HCT116 (cell line): ENCODE measurements at regions not wholly inside any gene's neighbourhood (a gene's known extent, or its start where the extent isn't known, plus 50 kb on each side); places are given as distances from the start of the nearest gene placed in this dataset.

Source experiments
- ATAC-seq: fragments of 200-7000 bp; cut with Tn5 transposase; 2 replicates; pipeline ENCODE4 v1.9.1; 2020; ENCODE audit warnings: mild to moderate bottlenecking, moderate library complexity
- BruUV-seq: library from RNA; stranded (reverse); fragments of 400-500 nt; replicated peaks from 2 replicates; lab custom pipeline; 2021; lab: Mats Ljungman, UMichigan
- CTCF ChIA-PET: fragments of 300-600 bp; sonication (Branson Sonifier 250); formaldehyde crosslinking; loops from one replicate; lab custom pipeline; 2021; ENCODE audit warnings: antibody characterized with exemption; lab: Charles Lee
- POLR2A ChIA-PET: fragments of 300-600, 350-600 bp; sonication (Branson Sonifier 250); formaldehyde crosslinking; loops from one replicate; lab custom pipeline; 2021; ENCODE audit warnings: antibody characterized with exemption; lab: Charles Lee
- RAD21 ChIA-PET, 2 experiments: fragments of 300-600 bp; sonication (Branson Sonifier 250); formaldehyde crosslinking; loops; one replicate each; lab custom pipeline; 2023; ENCODE audit warnings: low total read pairs in 2 of 2; ENCODE audit not compliant: uncharacterized antibody in 2 of 2, unreplicated experiment in 2 of 2, low non-redundant PET in 1 of 2; lab: Charles Lee
- DNase-seq: peaks from one replicate; pipeline ENCODE4 v3.0.0-alpha.2; 2010; ENCODE audit warnings: low read depth, low spot score
- H2AFZ ChIP-seq: fragments of 200-600 bp; shearing (Covaris generic), sonication (generic); 2 replicates; pipeline ENCODE4 v1.6.1; 2017; ENCODE audit warnings: low read depth, mixed run types, mixed read lengths, antibody characterized with exemption, low read length; ENCODE audit not compliant: poor library complexity, severe bottlenecking
- H3K27ac ChIP-seq: 2 replicates; pipeline ENCODE4 v1.5.1; 2012; ENCODE audit warnings: low read depth, low read length
- H3K27me3 ChIP-seq: fragments of 200-600 bp; sonication (generic); 2 replicates; pipeline ENCODE4 v1.6.1; 2016; ENCODE audit warnings: mixed run types, low read length, mixed read lengths; ENCODE audit not compliant: insufficient read depth
- H3K36me3 ChIP-seq, 2 experiments: fragments of 200-500 bp in 1 of 2; fragments of 200-600 bp in 1 of 2; sonication (Bioruptor generic) in 1 of 2; sonication (generic) in 1 of 2; 2 replicates each; pipeline versions ENCODE4 v1.5.1 to v1.6.1; 2014 to 2016; ENCODE audit warnings: low read length in 2 of 2, inconsistent platforms in 1 of 2, mixed read lengths in 1 of 2, mixed run types in 1 of 2; ENCODE audit not compliant: insufficient read depth in 2 of 2, control insufficient read depth in 1 of 2
- H3K4me1 ChIP-seq, 2 experiments: fragments of 200-600 bp in 1 of 2; sonication (generic) in 1 of 2; 2 replicates each; pipeline versions ENCODE4 v1.5.1 to v1.6.1; 2012 to 2017; ENCODE audit warnings: low read length in 2 of 2, inconsistent platforms in 1 of 2, mild to moderate bottlenecking in 1 of 2, mixed read lengths in 1 of 2, mixed run types in 1 of 2, moderate library complexity in 1 of 2; ENCODE audit not compliant: insufficient read depth in 2 of 2, control insufficient read depth in 1 of 2
- H3K4me2 ChIP-seq: fragments of 200-600 bp; sonication (generic); 2 replicates; pipeline ENCODE4 v1.6.1; 2017; ENCODE audit warnings: mixed run types, low read length, mixed read lengths
- H3K4me3 ChIP-seq, 2 experiments: fragments of 200-600 bp in 1 of 2; sonication (generic) in 1 of 2; replicated peaks in 1 of 2; 2 replicates each; pipeline ENCODE4 v1.5.1; 2011 to 2016; ENCODE audit warnings: low read length in 2 of 2, control low read depth in 1 of 2, low read depth in 1 of 2, mild to moderate bottlenecking in 1 of 2, mixed read lengths in 1 of 2, mixed run types in 1 of 2
- H3K79me2 ChIP-seq: fragments of 200-600 bp; sonication (generic); 2 replicates; pipeline ENCODE4 v1.6.1; 2017; ENCODE audit warnings: mild to moderate bottlenecking, mixed run types, low read length, moderate library complexity, mixed read lengths; ENCODE audit not compliant: insufficient read depth
- H3K9ac ChIP-seq: fragments of 200-600 bp; sonication (generic); 2 replicates; pipeline ENCODE4 v1.6.1; 2016; ENCODE audit warnings: low read length, mixed read lengths
- H3K9me2 ChIP-seq: fragments of 200-600 bp; sonication (generic), shearing (Covaris generic); 2 replicates; pipeline ENCODE4 v1.6.1; 2017; ENCODE audit warnings: mixed run types, mild to moderate bottlenecking, moderate library complexity; ENCODE audit not compliant: insufficient read depth
- H3K9me3 ChIP-seq, 2 experiments: fragments of 200-500 bp in 1 of 2; fragments of 200-600 bp in 1 of 2; sonication (Bioruptor generic) in 1 of 2; sonication (generic) in 1 of 2; 2 replicates each; pipeline ENCODE4 v1.6.1; 2014 to 2017; ENCODE audit warnings: low read length in 2 of 2, mixed read lengths in 2 of 2, inconsistent platforms in 1 of 2, low read depth in 1 of 2, mild to moderate bottlenecking in 1 of 2, mixed run types in 1 of 2, moderate library complexity in 1 of 2; ENCODE audit not compliant: control insufficient read depth in 1 of 2, insufficient read depth in 1 of 2
- H4K20me1 ChIP-seq: fragments of 200-600 bp; sonication (generic), shearing (Covaris generic); 2 replicates; pipeline ENCODE4 v1.6.1; 2017; ENCODE audit warnings: mixed run types, mild to moderate bottlenecking, moderate library complexity; ENCODE audit not compliant: insufficient read depth
- CBX3 ChIP-seq: IDR thresholded peaks from 2 replicates; pipeline ENCODE4 v1.6.1; 2012; ENCODE audit warnings: low read depth
- CEBPB ChIP-seq: IDR thresholded peaks from 2 replicates; pipeline ENCODE4 v1.6.1; 2012; ENCODE audit warnings: low read depth
- EZH2 ChIP-seq: fragments of 200-600 bp; sonication (generic); IDR thresholded peaks from 2 replicates; pipeline ENCODE4 v1.6.1; 2017; ENCODE audit warnings: antibody characterized with exemption, mixed run types
- JUND ChIP-seq: IDR thresholded peaks from 2 replicates; pipeline ENCODE4 v1.6.1; 2012
- POLR2AphosphoS5 ChIP-seq: IDR thresholded peaks from 2 replicates; pipeline ENCODE4 v1.6.1; 2011; ENCODE audit warnings: mild to moderate bottlenecking, low read depth, low read length, moderate library complexity
- RAD21 ChIP-seq: IDR thresholded peaks from 2 replicates; pipeline ENCODE4 v1.6.1; 2012; ENCODE audit warnings: low read depth, mild to moderate bottlenecking
- REST ChIP-seq: IDR thresholded peaks from 2 replicates; pipeline ENCODE4 v1.6.1; 2012; ENCODE audit warnings: low read depth
- SIN3A ChIP-seq: IDR thresholded peaks from 2 replicates; pipeline ENCODE4 v1.6.1; 2012; ENCODE audit warnings: low read depth
- SRF ChIP-seq: IDR thresholded peaks from 2 replicates; pipeline ENCODE4 v1.6.1; 2012; ENCODE audit warnings: low read depth
- ZFX ChIP-seq: fragments of 450-650 bp; IDR thresholded peaks from 2 replicates; pipeline ENCODE4 v1.6.1; 2017
- intact Hi-C: fragments of 100-400 bp; cut with micrococcal nuclease; formaldehyde crosslinking; loops from 2 replicates; pipeline ENCODE4 v1.10.0; 2022
- TF ChIP-seq, protein P1 (sequence below), 3 experiments: fragments of 200-600 bp in 1 of 3; sonication (generic) in 1 of 3; IDR thresholded peaks in 2 of 3; conservative IDR thresholded peaks in 1 of 3; 2 replicates each; pipeline ENCODE4 v1.5.1; 2012 to 2017; ENCODE audit warnings: low read depth in 2 of 3, low read length in 2 of 3, antibody characterized with exemption in 1 of 3, borderline replicate concordance in 1 of 3, control low read depth in 1 of 3, mild to moderate bottlenecking in 1 of 3, mixed read lengths in 1 of 3, mixed run types in 1 of 3, moderate library complexity in 1 of 3; ENCODE audit not compliant: insufficient read depth in 1 of 3
- TF ChIP-seq, protein P2 (sequence below): IDR thresholded peaks from 2 replicates; pipeline ENCODE4 v1.6.1; 2011; ENCODE audit warnings: mild to moderate bottlenecking, low read length, moderate library complexity; ENCODE audit not compliant: insufficient replicate concordance; ENCODE audit errors: extremely low read depth

DNA sequence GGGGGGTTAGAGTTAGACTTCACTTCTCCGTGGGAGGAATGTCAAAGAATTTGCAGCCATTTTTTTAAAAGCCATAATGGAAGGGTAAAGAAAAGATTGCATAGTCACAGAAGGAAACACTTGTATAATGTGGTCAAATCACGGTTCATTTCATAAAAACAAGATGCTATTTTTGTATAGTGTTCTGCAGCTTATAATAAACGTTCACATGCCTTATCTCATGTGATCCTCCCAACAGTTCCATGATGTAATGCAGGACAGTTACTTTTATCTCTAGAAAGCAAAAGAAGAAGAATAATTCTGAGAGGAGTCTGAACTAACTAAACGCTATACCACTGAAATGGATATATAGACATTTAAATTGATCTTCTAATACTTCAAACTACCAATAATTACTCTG lies 71.3 kb upstream of the CAMK2D start:
- H2AFZ ChIP-seq: no peak overlapping the region
- no peaks in the 10 kb centered on the region for H3K79me2 ChIP-seq
- H3K4me1 ChIP-seq: peaks cover 0 to 7% of the 10 kb centered on the region in 2 experiments; a peak in 2 of 4 replicates
- H3K4me3 ChIP-seq: no peak overlapping the region
- H3K27me3 ChIP-seq: no peaks in the 10 kb centered on the region
- BruUV-seq: no TSS peak
- ChIA-PET CTCF (no interaction called here), POLR2A (no interaction called here), RAD21 (no interaction called here)
- H4K20me1 ChIP-seq: no peaks in the 10 kb centered on the region
- no peak overlapping the region for H3K9ac ChIP-seq
- no peaks in the 10 kb centered on the region for H3K9me2 ChIP-seq
- TF ChIP-seq ZFX (no peak), REST (no peak), SRF (no peak), POLR2AphosphoS5 (no peak), EZH2 (no peak), CEBPB (no peak), RAD21 (no peak), JUND (no peak), CBX3 (no peak), SIN3A (no peak)
- TF ChIP-seq, protein P1, sequence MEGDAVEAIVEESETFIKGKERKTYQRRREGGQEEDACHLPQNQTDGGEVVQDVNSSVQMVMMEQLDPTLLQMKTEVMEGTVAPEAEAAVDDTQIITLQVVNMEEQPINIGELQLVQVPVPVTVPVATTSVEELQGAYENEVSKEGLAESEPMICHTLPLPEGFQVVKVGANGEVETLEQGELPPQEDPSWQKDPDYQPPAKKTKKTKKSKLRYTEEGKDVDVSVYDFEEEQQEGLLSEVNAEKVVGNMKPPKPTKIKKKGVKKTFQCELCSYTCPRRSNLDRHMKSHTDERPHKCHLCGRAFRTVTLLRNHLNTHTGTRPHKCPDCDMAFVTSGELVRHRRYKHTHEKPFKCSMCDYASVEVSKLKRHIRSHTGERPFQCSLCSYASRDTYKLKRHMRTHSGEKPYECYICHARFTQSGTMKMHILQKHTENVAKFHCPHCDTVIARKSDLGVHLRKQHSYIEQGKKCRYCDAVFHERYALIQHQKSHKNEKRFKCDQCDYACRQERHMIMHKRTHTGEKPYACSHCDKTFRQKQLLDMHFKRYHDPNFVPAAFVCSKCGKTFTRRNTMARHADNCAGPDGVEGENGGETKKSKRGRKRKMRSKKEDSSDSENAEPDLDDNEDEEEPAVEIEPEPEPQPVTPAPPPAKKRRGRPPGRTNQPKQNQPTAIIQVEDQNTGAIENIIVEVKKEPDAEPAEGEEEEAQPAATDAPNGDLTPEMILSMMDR (IDR thresholded peaks at IDR 0.05 in 2 of 3, conservative IDR thresholded peaks at IDR 0.05 in 1 of 3; ENCODE audit: borderline replicate concordance in 1 of 3, insufficient read depth in 1 of 3, low read depth in 2 of 3, low read length in 2 of 3): no peak
- TF ChIP-seq, protein P2, sequence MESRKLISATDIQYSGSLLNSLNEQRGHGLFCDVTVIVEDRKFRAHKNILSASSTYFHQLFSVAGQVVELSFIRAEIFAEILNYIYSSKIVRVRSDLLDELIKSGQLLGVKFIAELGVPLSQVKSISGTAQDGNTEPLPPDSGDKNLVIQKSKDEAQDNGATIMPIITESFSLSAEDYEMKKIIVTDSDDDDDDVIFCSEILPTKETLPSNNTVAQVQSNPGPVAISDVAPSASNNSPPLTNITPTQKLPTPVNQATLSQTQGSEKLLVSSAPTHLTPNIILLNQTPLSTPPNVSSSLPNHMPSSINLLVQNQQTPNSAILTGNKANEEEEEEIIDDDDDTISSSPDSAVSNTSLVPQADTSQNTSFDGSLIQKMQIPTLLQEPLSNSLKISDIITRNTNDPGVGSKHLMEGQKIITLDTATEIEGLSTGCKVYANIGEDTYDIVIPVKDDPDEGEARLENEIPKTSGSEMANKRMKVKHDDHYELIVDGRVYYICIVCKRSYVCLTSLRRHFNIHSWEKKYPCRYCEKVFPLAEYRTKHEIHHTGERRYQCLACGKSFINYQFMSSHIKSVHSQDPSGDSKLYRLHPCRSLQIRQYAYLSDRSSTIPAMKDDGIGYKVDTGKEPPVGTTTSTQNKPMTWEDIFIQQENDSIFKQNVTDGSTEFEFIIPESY: no peak
- ATAC-seq (no peak), DNase-seq (no peak)
- H3K27ac ChIP-seq: no peak overlapping the region
- H3K36me3 ChIP-seq: no peaks in the 10 kb centered on the region
- H3K4me2 ChIP-seq: no peak overlapping the region
- intact Hi-C loops: no loop called here
- no peaks in the 10 kb centered on the region for H3K9me3 ChIP-seq
